GM23248 (cell line): ENCODE measurements at regions not wholly inside any gene's neighbourhood (a gene's known extent, or its start where the extent isn't known, plus 50 kb on each side); places are given as distances from the start of the nearest gene placed in this dataset.

Experiments
- DNase-seq: peaks from one replicate; pipeline ENCODE4 v3.0.0-alpha.2; 2015
- H2AFZ ChIP-seq: fragments of 200-600 bp; sonication (generic); 2 replicates; pipeline ENCODE4 v1.6.1; 2016; ENCODE audit warnings: antibody characterized with exemption
- H3F3A ChIP-seq: fragments of 200-600 bp; sonication (generic); 2 replicates; pipeline ENCODE4 v1.6.1; 2016; ENCODE audit warnings: mild to moderate bottlenecking, antibody characterized with exemption, mixed run types; ENCODE audit not compliant: insufficient read depth
- H3K27ac ChIP-seq: fragments of 200-600 bp; sonication (generic); 2 replicates; pipeline ENCODE4 v1.5.1; 2016; ENCODE audit warnings: mild to moderate bottlenecking
- H3K27me3 ChIP-seq: fragments of 200-600 bp; sonication (generic); replicated peaks from 2 replicates; pipeline ENCODE4 v1.6.1; 2016; ENCODE audit warnings: mild to moderate bottlenecking; ENCODE audit not compliant: insufficient read depth
- H3K36me3 ChIP-seq: fragments of 200-600 bp; sonication (generic); 2 replicates; pipeline ENCODE4 v1.6.1; 2016; ENCODE audit warnings: low read depth, mild to moderate bottlenecking
- H3K4me1 ChIP-seq: fragments of 200-600 bp; sonication (generic); 2 replicates; pipeline ENCODE4 v1.6.1; 2016; ENCODE audit warnings: mild to moderate bottlenecking; ENCODE audit not compliant: insufficient read depth
- H3K4me2 ChIP-seq: fragments of 200-600 bp; sonication (generic); one replicate; pipeline ENCODE4 v1.6.1; 2016; ENCODE audit warnings: mild to moderate bottlenecking; ENCODE audit not compliant: unreplicated experiment
- H3K4me3 ChIP-seq: fragments of 200-600 bp; sonication (generic); 2 replicates; pipeline ENCODE4 v1.5.1; 2016; ENCODE audit warnings: mild to moderate bottlenecking
- H3K79me2 ChIP-seq: fragments of 200-600 bp; sonication (generic); 2 replicates; pipeline ENCODE4 v1.6.1; 2016; ENCODE audit warnings: mild to moderate bottlenecking; ENCODE audit not compliant: insufficient read depth
- H3K9ac ChIP-seq: fragments of 200-600 bp; sonication (generic); 2 replicates; pipeline ENCODE4 v1.6.1; 2016; ENCODE audit warnings: mild to moderate bottlenecking
- H3K9me2 ChIP-seq: fragments of 200-600 bp; sonication (generic); 2 replicates; pipeline ENCODE4 v1.6.1; 2016; ENCODE audit warnings: mixed run types, mild to moderate bottlenecking, moderate library complexity; ENCODE audit not compliant: insufficient read depth
- H3K9me3 ChIP-seq: fragments of 200-600 bp; sonication (generic); one replicate; pipeline ENCODE4 v1.6.1; 2017; ENCODE audit warnings: low read depth
- H4K20me1 ChIP-seq: fragments of 200-600 bp; sonication (generic); 2 replicates; pipeline ENCODE4 v1.6.0; 2016; ENCODE audit not compliant: insufficient read depth
- EZH2 ChIP-seq: fragments of 200-600 bp; sonication (generic); IDR thresholded peaks from 2 replicates; pipeline ENCODE4 v1.6.1; 2018; ENCODE audit warnings: antibody characterized with exemption, mild to moderate bottlenecking; ENCODE audit not compliant: insufficient read depth, poor library complexity, severe bottlenecking
- EZH2phosphoT487 ChIP-seq: fragments of 200-600 bp; sonication (generic); IDR thresholded peaks from 2 replicates; pipeline ENCODE4 v1.6.1; 2018; ENCODE audit warnings: antibody characterized with exemption, moderate library complexity, mild to moderate bottlenecking, low read depth; ENCODE audit not compliant: insufficient read depth
- WGBS, 2 experiments: methylation state at CpG; one replicate each; pipeline ENCODE4 v1.1.6; 2015 to 2017; ENCODE audit warnings: low lambda C conversion rate in 2 of 2, low coverage in 1 of 2; ENCODE audit errors: missing lambda C conversion rate in 2 of 2; 5-methylcytosine and 5-hydroxymethylcytosine counted together
- in situ Hi-C: fragments of 300-500 bp; cut with MboI; formaldehyde crosslinking; loops from 2 replicates; pipeline ENCODE4 v1.15.0; 2020

DNA sequence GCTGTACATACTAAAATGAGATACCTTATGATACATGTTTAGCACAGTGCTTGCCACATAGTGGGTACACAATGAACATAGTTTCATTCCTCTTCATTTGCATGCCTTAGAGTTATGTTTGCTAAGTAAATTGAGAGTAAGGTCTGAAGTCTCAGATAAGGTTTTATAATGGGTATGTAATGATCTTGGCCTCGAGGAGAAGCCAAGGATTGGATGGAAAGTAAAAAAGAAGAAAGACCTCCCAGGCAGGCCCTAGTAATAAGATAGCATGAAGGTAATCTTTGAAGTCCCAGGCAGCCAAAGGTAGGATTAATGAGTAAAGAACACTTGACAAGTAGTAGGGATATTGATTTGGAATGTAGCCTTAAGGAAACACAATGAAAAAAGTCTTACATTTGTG is 55.8 kb upstream of the TSPAN7 start:
- H3K79me2 ChIP-seq, result no peaks in the 10 kb centered on the region
- H3K9me3 ChIP-seq, result no peaks in the 10 kb centered on the region
- 0 to 8% methylated on average over 1 of the region's 1 CpG for WGBS, 2 experiments
- in situ Hi-C loops, result no loop called here
- no peaks in the 10 kb centered on the region for H3K36me3 ChIP-seq
- no peak overlapping the region for H3K4me3 ChIP-seq
- no peak overlapping the region for H3K27ac ChIP-seq
- no peaks in the 10 kb centered on the region for H3K4me1 ChIP-seq
- no peaks in the 10 kb centered on the region for H3F3A ChIP-seq
- TF ChIP-seq EZH2phosphoT487, result no peak
- no peak for TF ChIP-seq EZH2
- no peak for DNase-seq
- H3K9ac ChIP-seq, result no peak overlapping the region
- H4K20me1 ChIP-seq, result no peaks in the 10 kb centered on the region
- H3K4me2 ChIP-seq, result no peak overlapping the region
- H2AFZ ChIP-seq, result no peak overlapping the region
- H3K9me2 ChIP-seq, result no peaks in the 10 kb centered on the region
- H3K27me3 ChIP-seq, result no peaks in the 10 kb centered on the region
